ENCODE measurements at regions not wholly inside any gene's neighbourhood (a gene's known extent, or its start where the extent isn't known, plus 50 kb on each side); places are given as distances from the start of the nearest gene placed in this dataset.
A peak's percentile ranks its signal among the peaks of the same experiment; 100 is the strongest.
"Not testable (repeated sequence)": the region's sequence is repeated elsewhere in the genome, so short reads cannot be mapped to it uniquely, and the experiment has no call there.

DNA sequence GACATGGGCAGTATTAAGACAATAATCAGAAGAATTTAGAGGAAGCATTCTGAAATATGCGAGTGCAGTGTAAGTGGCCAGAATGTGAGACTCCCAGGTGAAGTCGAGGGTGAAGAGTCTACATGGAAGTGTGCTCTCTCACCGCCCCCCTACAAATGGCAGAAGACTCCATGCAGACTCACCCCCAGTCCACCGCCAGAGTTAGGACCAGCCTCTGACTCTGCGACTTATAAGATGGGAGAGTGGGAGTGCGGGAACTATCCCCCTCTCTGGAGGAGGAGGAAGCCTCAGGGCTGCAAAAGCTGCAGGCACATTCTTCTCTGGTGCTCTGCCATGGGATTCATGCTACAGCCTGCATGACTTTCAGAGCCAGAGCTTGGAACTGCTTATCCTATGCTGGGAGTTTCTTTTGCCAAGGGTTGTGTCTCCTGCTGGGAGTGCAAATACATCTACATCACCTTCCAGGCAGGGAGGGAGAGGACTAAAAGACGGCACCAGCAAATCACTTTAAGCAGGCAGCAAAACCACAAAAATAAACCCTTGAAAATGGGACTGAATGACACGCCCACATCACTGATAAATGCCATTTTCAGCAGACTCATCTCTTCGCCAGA is 206.7 kb upstream of the SULF2 start:
- DNase-seq: no peak

DNA sequence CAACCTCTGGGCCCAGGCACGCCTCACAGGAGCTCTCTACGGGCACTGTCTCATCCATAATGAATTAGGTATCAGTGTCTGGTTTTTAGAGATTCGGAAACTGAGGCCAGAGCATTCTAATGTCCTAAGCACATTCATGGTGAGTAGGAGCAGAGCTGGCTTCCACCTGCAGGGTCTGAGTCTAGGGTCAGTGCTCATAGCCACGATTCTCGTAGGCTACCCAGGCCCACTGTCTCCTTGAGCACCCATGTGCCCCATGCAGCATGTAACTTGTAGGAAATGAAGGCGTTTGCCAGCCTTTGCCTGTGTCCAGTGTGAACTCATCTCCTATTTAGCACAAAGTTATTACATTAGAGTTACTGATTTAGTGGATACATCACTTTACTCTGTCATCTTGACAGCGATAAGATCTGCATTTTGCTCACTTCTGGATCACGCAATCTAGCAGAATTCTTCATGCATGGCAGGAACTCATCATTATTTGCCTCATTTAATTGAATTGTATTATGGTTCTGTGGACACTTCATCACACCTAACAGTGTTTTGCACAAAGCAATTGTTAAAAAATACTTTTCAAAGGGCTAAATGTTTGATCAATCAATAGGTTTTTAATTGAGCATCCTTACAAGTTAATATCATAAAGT is 205.3 kb upstream of the SULF2 start:
- DNase-seq: no peak

DNA sequence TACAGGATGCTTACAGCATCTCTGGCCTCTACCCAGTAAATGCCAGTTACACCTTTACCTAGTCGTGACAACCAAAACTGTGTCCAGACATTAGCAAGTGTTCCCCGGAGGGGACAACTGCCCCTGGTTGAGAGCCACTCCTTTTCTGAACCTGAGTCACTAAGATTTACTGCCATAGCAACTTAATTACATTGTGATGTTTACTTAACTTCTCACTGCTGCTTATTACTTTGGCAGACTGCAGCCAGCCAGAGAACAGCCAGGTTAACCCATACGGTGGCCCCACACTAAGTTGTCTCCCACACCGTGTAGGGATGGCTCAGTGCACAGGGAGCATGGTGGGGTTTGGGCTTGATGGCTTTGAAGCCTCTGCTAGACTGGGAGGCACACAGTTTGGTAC is 204.7 kb upstream of the SULF2 start:
- no peak for DNase-seq

DNA sequence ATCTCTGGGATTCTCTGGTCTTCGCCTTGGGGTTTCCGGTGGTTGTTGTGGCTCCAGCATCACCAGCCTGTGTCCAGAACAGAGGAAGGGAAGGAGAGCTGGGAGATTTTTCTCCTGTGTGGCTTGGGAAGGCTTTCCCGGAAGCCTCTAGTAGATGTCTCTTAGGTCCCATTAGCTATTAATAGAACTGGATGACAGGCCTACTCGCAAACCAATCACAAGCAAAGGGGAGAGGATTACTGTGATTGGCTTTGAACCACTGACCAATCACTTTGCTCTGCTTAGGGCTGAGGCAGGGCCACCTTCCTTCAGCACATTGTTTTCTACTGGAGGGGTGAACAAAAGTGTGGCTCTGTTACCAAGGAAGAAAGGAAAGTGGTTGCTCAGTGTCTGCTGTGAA is 203.4 kb upstream of the SULF2 start:
- DNase-seq: no peak

DNA sequence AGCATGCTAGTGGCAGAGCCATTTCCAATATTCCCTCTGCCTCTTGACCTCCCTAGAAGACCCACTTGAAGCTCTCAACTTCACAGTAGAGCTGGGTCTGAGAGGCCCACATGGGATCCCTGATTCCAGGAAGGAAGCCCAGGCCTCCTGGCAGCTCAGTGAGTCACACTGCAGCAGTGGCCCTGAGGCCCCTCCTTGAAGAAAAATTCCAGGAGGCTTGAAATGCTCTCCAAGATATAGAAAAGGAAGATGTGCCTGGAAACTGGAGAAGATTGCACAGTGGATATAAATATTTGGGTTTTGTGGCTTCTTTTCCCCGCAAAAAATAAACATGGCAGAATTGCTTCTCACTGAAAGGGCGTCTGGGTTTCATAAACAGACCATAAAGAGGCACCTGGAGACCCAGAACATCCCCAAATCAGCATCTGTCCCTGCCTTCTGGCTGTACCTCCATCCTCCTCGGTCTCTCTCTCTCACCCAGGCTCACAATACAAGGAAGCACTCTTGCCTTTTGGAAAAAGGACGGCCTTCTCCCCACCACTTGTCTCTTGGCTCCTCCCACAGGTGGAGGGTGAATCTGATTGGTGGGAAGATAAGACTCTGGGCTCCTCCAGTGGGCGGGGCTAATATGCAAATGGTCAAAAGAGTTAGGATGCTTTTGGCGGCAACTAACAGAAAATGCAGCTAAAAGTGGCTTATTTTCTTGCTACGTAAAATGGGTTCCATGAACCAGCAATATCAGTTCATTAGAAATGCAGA is 200.0 kb upstream of the SULF2 start:
- peak; percentile 91 for DNase-seq

DNA sequence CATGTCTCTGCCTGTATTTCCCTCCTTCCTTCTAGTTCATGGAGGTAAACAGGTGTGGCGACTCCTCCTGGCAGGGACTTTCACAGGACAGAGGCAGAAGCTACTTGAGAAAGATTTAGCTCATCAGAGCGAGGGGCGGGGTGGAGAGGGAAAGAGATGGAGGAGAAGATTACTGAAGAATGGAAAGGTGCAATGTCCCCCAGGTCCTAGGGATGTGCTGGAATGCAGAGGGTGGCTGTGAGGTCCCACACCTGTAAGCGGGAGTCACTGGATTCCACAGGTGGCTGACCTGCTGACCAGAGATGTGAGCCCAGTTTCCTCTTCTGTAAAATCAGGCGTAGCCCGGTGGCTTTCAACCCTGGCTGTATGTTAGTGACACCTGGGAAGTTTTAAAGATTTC is 199.2 kb upstream of the SULF2 start:
- DNase-seq: no peak

DNA sequence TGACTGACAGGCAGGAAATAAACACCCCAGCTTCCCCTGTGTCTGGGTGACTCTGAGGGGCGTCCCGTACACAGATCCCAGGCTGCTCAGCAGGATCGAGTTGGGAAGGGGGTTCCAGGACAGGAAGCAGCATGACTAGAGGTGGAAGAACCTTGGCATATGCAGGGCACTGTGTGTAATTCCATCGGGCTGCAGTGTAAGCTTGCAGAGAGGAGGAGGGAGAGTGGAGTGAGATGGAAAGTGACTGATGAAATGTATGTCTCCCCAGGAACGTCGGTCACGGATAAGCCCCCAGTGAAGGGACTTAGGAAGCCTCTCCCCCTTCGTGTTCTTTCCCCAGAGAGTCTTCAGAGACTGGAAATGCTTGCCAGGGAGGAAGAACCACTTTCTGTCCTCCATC is 198.4 kb upstream of the SULF2 start:
- DNase-seq: not testable (repeated sequence)

DNA sequence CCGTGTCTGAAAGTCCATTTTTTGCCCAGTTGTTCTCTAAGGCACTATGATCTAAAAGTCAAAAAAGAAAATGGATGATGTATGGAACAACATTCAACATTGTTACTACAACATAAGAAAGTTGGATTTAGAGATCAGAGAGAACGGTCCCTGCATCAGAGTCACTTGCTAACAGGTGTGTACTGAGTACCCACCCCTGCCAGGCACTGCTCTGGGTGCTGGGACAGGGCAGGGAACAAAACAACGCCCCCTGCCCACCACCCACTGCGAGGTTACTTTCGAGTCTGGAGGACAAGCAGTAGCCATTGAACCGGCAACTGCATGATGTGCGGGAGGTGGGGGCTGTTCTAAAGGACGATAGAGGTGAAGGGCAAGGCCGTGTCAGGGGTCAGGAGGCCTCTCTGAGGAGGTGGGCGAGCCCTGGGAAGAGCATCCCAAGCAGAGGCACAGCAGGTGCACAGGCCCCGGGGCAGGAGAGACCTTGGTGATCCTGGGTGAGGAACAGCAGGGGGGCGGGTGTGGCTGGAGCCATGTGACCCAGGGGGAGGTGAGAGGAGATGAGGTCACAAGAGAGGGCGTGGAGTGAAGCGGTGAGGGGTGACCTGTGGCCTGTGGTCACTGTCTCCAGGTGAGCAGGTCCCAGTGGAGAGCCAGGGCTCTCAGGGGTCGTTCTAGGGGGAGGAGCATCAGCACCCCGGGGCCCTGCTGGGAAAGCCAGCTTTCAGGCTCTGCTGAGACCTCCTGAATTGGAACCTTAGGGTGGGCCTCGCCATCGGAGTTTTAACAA is 197.5 kb upstream of the SULF2 start:
- DNase-seq: no peak

DNA sequence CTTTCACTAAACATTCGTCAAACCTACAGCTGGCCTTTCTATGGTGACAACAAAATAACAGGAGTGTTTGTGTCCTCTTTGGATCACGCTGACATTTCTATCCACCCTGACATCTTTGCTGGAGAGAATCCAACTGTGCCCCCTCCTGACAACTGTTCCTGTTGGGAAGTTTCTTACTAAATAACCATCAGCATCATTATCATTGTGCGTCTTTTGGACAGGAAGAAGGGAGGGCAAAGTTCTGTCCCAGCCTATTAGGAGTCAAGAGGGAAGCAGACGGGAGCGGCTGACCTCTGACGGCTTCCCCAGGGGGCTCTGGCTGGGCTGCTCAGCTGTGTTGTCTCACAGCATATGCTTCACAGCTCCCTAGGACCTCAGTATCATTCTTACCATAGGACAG is 195.9 kb upstream of the SULF2 start:
- no peak for DNase-seq

DNA sequence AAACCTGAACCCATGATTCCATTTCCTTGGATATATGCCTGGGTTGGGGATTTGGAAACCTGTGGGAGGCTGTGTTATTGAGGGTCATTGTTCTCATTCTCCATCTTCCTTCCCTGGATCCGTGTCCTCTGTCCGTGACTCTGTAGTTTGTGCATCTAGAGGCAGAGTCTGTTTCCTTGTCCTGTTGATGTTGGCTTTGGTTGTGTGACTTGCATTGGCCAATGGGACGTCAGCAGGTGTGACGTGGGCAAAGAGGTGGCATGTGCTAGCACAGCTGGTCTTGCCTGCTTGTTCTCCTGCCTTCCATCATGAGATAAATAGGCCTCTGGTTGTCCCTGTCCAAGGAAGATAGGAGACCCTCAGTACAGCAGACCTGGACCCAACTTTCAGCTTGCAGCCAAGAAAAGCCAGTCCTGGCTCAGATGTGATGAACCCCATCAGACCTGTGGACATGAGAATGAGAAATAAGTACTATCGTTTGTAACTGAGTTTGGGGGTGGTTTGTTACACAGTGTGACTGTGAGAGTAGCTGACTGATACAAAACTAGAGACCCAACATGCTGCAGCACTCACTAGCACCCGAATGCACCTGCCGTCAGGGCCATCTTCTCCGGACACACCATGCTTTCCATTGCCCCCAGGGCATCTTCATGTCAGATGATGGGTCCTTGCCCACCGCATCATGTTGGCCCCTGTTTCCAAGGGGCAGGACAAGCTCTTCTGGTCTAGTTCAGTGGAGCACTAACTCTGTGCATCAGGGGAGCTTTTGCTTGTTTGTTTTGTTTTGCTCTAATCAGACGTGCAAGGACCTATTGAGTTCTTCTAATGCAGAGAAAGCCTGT is 195.3 kb upstream of the SULF2 start:
- DNase-seq: no peak

DNA sequence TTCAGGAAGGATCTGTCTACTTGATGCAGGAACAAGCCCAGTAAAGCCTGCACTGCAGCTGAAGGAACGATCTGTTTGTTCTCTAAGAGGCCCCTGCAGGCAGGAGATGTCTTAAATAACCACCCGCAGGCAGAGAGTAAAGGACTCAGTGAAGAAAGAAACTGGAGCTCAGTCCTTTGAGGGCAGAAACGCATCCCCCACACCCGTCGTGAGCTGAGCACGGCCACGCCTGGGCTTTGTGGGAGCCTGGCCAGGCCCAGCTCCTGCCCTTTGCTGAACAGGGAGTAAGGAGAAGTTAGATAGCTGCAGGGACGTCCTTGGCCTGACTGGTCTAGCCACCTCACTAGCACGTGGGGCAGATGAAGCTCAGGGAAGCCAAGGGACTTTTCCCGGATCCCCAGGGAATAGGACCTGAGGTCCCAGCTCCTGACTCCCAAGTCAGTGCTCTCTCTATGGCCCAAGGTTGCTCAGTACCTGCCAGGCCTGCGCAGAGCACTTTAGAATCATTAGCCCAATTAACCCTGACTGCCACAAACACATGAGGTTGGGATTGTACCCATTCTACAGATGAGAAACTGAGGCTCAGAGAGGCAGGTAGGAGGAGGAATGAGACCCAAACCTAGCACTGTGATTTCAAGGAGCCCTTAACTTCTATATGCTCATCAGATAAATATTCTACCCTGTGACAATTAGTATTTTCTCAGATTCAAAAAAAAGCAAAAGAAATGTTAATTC is 194.2 kb upstream of the SULF2 start:
- not testable (repeated sequence) for DNase-seq

DNA sequence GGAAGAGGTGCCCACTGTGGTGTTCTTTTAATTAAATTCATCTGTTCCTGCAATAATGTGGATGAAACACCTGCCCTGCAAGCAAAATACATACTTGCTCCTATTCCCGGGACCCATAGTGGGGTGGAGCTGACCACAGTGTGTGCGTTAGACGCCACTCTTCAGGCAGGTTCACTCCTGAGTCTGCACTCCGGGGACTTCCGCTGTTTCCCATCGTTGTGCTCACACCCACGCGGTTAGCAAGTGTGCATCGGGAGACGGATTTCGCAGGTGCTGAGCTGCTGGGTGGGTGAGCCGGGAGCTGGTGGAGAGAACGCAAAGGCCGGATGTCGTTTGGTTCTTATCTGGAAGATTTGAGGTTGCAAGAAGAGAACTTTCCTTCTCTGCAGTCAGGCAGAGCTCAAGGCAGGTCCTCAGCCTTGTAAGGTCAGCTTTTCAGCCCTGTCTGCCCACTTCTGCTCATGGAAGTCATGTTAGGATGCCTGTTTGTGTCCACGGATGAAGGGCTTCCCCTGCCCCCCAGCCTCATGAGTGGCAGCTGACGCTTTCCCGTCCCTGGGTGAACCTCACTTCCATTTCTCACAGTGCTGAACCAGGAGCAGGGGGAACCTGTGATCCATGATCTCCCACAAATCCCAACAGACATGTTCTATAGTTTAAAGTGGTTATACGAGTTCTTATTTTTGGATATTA is 193.3 kb upstream of the SULF2 start:
- DNase-seq: not testable (repeated sequence)

DNA sequence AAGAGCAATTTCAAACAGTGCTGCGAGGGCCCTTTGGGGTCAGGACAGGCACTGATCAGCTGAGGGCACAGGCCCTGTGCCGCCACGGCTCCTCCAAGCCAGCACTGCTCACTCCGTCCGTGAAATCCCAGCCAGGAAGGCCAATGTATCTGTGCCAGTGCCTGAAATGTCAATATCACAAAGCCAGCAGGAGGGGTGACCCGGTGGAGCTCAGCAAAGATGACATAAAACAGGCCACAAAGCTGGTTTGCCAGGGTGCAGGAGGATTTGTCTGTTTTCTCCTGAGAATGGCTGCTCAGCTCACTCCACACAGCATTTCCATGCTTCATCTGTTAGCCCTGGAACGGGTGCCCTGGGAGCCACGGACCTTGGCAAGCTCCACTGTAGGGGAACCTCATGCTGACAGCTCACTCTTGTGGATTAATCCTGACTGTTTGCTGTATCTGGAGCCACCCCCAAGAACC is 192.5 kb upstream of the SULF2 start:
- DNase-seq: not testable (repeated sequence)

DNA sequence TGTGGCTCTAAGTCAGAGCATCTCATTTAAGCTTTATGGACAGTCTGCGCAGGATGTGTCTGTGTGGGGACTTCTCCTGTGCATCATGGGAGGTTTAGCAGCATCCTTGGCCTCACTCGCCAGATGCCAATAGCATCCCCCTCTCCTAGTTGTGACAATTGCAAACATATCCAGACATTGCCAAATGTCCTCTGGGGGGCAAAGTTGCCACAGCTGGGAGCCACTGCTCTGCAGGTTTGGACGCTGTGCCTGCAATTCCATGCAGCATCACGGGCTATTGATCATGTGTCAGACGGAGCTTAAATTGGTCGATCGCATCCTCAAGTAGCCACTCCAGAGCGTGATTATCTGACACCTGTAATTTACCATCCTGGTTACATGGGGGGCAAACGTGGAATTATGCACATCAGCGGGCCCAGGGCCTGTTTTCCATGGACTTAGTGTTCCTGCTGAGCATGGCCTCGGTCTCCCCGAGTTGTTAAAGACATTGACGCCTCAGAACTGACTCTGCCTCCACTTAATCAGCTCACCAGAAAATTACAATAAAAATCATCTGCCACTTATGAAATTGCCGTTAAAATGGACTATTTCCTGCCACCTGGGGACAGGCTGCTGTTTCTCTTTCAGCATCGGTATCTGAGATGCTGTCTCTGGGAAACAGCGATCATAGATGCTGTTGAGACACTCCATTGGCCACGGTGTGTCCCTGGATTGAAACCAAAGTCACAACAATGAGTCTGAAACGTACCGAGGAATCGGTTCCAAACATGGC is 191.9 kb upstream of the SULF2 start:
- not testable (repeated sequence) for DNase-seq

DNA sequence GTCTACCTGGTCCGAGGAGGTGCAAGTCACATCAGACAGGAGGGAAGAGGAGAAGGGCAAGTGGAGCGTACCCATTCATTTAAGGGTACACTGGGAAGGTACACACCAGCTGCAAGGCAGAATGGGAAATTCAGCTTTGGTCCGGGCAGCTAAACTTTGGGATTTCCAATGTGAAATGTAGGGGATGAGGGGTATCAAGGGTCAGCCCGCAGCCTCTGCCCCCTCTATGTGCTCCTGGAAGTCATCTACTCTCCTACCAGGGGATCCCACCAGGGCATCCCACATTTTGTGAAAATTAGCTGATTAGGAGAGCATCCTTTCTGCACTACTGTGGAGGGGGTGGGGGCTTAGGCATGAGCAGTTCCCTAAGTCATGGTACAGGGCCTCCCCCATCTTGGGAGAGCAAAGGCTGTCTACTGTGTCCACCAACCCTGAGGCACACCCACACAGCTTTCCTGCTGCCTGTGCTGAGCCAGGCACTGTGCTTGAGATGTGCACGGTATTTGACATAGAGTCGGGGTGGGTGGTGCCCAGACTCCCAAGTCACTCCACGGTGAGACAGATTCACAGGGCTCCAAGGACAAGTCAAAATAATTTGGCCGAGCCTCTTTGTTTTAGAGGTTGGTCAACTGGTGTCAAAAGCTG is 189.1 kb upstream of the SULF2 start:
- DNase-seq: no peak

DNA sequence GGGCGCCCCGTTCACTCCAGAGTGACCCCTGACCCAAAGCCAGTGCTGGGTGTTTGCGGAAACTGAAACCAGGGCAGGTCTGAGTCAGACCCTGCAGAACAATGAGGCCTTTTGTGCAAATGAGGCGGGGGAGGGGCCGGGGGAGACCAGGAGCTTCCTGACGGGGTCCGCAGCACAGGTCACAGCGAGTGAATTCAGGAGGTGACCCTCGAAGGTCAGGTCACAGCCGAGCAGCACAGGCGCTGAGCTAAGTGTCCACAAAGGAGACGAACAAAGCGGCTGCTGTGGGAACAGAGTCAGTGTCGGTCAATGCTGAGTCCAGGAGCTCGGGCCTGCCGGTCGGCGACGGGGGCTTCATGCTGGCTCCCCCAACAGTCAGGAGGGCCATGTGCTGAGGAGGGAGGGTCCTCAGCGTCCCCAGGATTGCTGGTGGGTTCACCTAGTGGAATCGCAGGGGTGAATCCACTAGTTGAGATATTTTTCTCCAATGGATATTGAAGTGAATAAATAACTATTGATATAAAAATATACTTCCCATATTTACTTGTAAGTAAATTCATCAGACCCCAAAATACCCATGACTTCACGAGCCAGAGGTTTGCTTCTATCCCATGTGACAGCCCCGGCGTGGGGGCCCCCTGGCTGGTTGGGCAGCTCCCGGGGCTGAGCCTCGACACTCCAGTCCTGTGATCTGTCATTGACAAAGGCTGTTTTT is 188.4 kb upstream of the SULF2 start:
- DNase-seq: no peak

DNA sequence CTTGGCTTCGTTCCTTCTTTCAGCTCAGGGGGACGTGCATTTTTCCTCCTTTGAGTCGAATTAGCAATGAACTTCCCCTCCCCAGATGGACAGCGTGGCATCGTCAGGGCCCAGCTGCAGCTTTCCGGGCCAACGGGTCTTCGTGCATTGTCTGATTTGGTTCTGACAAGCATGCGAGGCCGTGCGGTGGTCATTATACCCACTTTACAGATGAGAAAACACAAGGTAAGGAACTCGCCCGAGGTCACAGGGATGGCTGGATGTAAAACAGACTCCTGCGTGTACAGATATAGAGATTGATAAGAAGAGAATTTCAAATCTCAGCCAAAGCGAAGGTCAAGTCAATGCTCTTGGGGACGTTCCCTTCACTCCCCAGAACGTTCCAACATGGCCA is 187.6 kb upstream of the SULF2 start:
- no peak for DNase-seq

DNA sequence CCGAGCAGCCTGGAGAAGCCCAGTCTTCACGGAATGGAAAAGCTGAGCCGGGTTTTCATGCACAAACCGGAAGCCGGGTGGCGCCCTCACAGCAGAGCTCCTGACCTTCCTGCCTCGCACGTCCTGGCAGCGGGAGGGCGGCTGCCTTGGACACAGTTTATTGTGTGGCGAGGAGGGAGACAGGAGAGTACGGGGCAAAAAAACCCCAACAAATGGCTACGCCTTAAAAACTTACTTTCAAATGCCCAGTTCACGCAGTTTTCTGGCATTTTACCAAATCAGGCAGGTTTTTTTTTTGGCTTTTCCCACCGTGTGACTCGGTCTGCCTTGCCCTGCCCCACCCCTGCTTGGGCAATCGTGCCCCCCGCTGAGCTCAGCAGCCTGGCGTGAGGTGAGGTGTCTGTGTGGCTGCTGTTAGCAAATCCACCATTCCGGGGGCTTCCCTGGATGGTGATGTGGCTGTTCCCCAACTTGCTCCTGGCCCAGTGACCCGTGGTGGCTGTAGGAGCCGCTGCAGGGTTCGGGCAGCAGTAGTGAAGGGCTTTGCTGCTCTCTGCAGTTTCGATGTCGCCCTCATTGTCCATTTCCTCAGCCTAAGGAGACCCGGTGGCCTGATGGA is 187.1 kb upstream of the SULF2 start:
- DNase-seq: not testable (repeated sequence)

All from fibroblast of skin of right quadriceps (primary cell).